Endothelial cell of umbilical vein (primary cell): ENCODE measurements at regions not wholly inside any gene's neighbourhood (a gene's known extent, or its start where the extent isn't known, plus 50 kb on each side); places are given as distances from the start of the nearest gene placed in this dataset.

Experiments
- BruUV-seq: library from RNA; stranded (reverse); fragments of 400-500 nt; replicated peaks from 2 replicates; lab custom pipeline; 2021; lab: Mats Ljungman, UMichigan
- CTCF ChIA-PET: fragments of 300-600, 350-600 bp; sonication (Branson Sonifier 250); formaldehyde crosslinking; loops from one replicate; lab custom pipeline; 2021; ENCODE audit warnings: antibody characterized with exemption, inconsistent platforms; lab: Charles Lee
- POLR2A ChIA-PET: fragments of 300-600, 350-600 bp; sonication (Branson Sonifier 250); formaldehyde crosslinking; loops from one replicate; lab custom pipeline; 2021; ENCODE audit warnings: antibody characterized with exemption, inconsistent platforms; lab: Charles Lee
- DNase-seq: peaks from one replicate; pipeline ENCODE4 v3.0.0-alpha.2; 2011; ENCODE audit warnings: low read depth, low spot score
- FAIRE-seq: peaks from 2 replicates; lab custom pipeline; 2011; peaks lifted over from hg19 to GRCh38; lab: Jason Lieb, UNC
- H2AFZ ChIP-seq: 2 replicates; pipeline ENCODE4 v1.6.0; 2012; ENCODE audit warnings: low read depth, low read length, control low read depth, inconsistent platforms
- H3K27ac ChIP-seq: 2 replicates; pipeline ENCODE4 v1.5.1; 2011; ENCODE audit warnings: low read depth, mild to moderate bottlenecking, control low read depth, low read length, moderate library complexity; ENCODE audit not compliant: insufficient read depth
- H3K27me3 ChIP-seq, 2 experiments: 2 replicates each; pipeline versions ENCODE4 v1.6.0 to v1.6.1; 2011; ENCODE audit warnings: low read length in 2 of 2, mixed read lengths in 1 of 2; ENCODE audit not compliant: control insufficient read depth in 2 of 2, insufficient read depth in 2 of 2
- H3K36me3 ChIP-seq, 2 experiments: 2 replicates in 1 of 2; 3 replicates in 1 of 2; pipeline ENCODE4 v1.5.1; 2011; ENCODE audit warnings: low read length in 2 of 2, mild to moderate bottlenecking in 1 of 2, moderate library complexity in 1 of 2; ENCODE audit not compliant: control insufficient read depth in 2 of 2, insufficient read depth in 2 of 2; ENCODE audit errors: extremely low read depth in 1 of 2
- H3K4me1 ChIP-seq: 3 replicates; pipeline ENCODE4 v1.5.1; 2011; ENCODE audit warnings: mild to moderate bottlenecking, low read length; ENCODE audit not compliant: control insufficient read depth, insufficient read depth; ENCODE audit errors: extremely low read depth
- H3K4me2 ChIP-seq: 2 replicates; pipeline ENCODE4 v1.6.1; 2011; ENCODE audit warnings: low read length, control low read depth, mixed read lengths; ENCODE audit not compliant: insufficient read depth
- H3K4me3 ChIP-seq, 3 experiments: fragments of 200-600 bp in 1 of 3; sonication (generic), shearing (Covaris generic) in 1 of 3; replicated peaks in 1 of 3; 2 replicates each; pipeline ENCODE4 v1.5.1; 2011 to 2016; ENCODE audit warnings: control low read depth in 3 of 3, low read length in 3 of 3, mild to moderate bottlenecking in 2 of 3, inconsistent platforms in 1 of 3, low read depth in 1 of 3, moderate library complexity in 1 of 3; ENCODE audit not compliant: insufficient read depth in 1 of 3
- H3K79me2 ChIP-seq: 2 replicates; pipeline ENCODE4 v1.6.0; 2012; ENCODE audit warnings: low read length, inconsistent platforms; ENCODE audit not compliant: control insufficient read depth, insufficient read depth
- H3K9ac ChIP-seq: replicated peaks from 2 replicates; pipeline ENCODE3; 2011; ENCODE audit warnings: low read length, control low read depth; ENCODE audit not compliant: insufficient read depth; ENCODE audit errors: extremely low read depth
- H3K9me1 ChIP-seq: replicated peaks from 3 replicates; pipeline ENCODE4 v1.6.0; 2011; ENCODE audit warnings: mild to moderate bottlenecking, low read length; ENCODE audit not compliant: control insufficient read depth, insufficient read depth; ENCODE audit errors: extremely low read depth
- H3K9me3 ChIP-seq: replicated peaks from 2 replicates; pipeline ENCODE4 v1.5.1; 2012; ENCODE audit warnings: low read length, inconsistent platforms; ENCODE audit not compliant: control insufficient read depth, insufficient read depth
- H4K20me1 ChIP-seq: replicated peaks from 2 replicates; pipeline ENCODE3; 2011; ENCODE audit warnings: mild to moderate bottlenecking, low read length; ENCODE audit not compliant: control insufficient read depth, insufficient read depth; ENCODE audit errors: extremely low read depth
- EZH2 ChIP-seq: IDR thresholded peaks from 2 replicates; pipeline ENCODE4 v1.6.1; 2012; ENCODE audit warnings: borderline replicate concordance, low read depth, mild to moderate bottlenecking, moderate library complexity, low read length, inconsistent platforms; ENCODE audit not compliant: severe bottlenecking
- FOS ChIP-seq: IDR thresholded peaks from 2 replicates; pipeline ENCODE4 v1.6.1; 2011; ENCODE audit warnings: mild to moderate bottlenecking, low read length, moderate library complexity, borderline replicate concordance; ENCODE audit not compliant: insufficient read depth
- GATA2 ChIP-seq: IDR thresholded peaks from 2 replicates; pipeline ENCODE4 v1.7.0; 2011; ENCODE audit warnings: low read depth, mild to moderate bottlenecking, moderate library complexity, mixed read lengths, low read length; ENCODE audit not compliant: insufficient read length, insufficient read depth
- JUN ChIP-seq: IDR thresholded peaks from 2 replicates; pipeline ENCODE4 v1.6.1; 2011; ENCODE audit warnings: borderline replicate concordance, low read depth; ENCODE audit not compliant: insufficient read length, insufficient read depth
- MYC ChIP-seq: IDR thresholded peaks from one replicate; pipeline ENCODE4 v1.6.1; 2011; ENCODE audit warnings: mild to moderate bottlenecking, low read depth, low read length
- POLR2A ChIP-seq: IDR thresholded peaks from 2 replicates; pipeline ENCODE4 v1.6.1; 2012; ENCODE audit warnings: low read depth, mild to moderate bottlenecking, control low read depth, low read length
- POLR2AphosphoS5 ChIP-seq: IDR thresholded peaks from 2 replicates; pipeline ENCODE4 v1.6.1; 2012; ENCODE audit warnings: low read depth, mild to moderate bottlenecking, control low read depth, low read length, moderate library complexity; ENCODE audit not compliant: insufficient read depth
- dilution Hi-C: fragments of 300-500 bp; cut with MboI; formaldehyde crosslinking; loops from one replicate; pipeline ENCODE4 v1.15.0; 2019; ENCODE audit warnings: low sequenced_read_pairs; ENCODE audit not compliant: extremely low pct_ligation_motif_present
- intact Hi-C: fragments of 100-400 bp; cut with micrococcal nuclease; formaldehyde crosslinking; loops from one replicate; pipeline ENCODE4 v1.10.0; 2022
- TF ChIP-seq, protein P1 (sequence below): IDR thresholded peaks from 2 replicates; pipeline ENCODE4 v1.6.1; 2011; ENCODE audit not compliant: insufficient read depth, insufficient read length
- TF ChIP-seq, protein P2 (sequence below), 2 donors: IDR thresholded peaks; 1 replicate in 1 of 2; 2 replicates in 1 of 2; pipeline ENCODE4 v1.5.1; 2011; ENCODE audit warnings: low read length in 2 of 2, mild to moderate bottlenecking in 2 of 2, moderate library complexity in 2 of 2, control low read depth in 1 of 2, inconsistent platforms in 1 of 2, low read depth in 1 of 2; ENCODE audit not compliant: insufficient read depth in 1 of 2; ENCODE audit errors: extremely low read depth in 1 of 2

DNA sequence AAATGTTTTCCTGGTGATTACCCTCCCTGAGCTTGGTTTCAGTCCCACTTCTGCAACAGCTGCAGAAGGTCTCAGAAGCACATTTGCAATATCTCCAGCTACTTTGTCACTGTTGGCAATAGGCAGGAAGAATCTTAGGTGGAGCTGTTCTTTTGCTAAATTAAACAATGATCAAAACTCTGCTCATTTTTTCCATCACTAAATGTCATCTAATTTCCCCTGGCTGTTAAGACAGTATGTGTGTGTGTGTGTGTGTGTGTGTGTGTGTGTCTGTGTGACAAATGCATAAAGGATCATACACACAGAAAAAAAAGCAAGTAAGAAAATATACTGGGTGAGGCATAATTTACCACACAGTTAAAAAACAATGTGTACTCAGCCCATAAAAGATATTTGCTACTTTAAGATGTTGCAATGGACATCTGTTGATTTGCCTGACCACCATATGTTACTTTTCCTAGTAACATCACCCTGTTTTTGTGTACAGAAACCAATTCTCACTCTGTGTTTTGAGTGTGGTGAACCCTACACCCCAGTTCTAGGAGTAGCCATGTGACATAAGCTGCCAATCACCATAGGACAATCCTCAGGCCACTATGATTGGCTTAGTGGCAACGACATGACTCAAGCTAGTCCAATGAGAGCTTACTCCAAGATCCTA lies 572.6 kb upstream of the CLINT1 start:
- no peak overlapping the region for H3K4me3 ChIP-seq
- no peaks in the 10 kb centered on the region for H3K9me3 ChIP-seq
- no TSS peak for BruUV-seq
- POLR2A ChIA-PET = no interaction called here
- H3K79me2 ChIP-seq = no peaks in the 10 kb centered on the region
- no peaks in the 10 kb centered on the region for H4K20me1 ChIP-seq
- DNase-seq (no peak), FAIRE-seq (no peak)
- no peaks in the 10 kb centered on the region for H3K9me1 ChIP-seq
- no peaks in the 10 kb centered on the region for H3K4me1 ChIP-seq
- TF ChIP-seq FOS (no peak), GATA2 (no peak), EZH2 (no peak), POLR2AphosphoS5 (no peak), MYC (no peak), POLR2A (no peak), JUN (no peak)
- TF ChIP-seq, protein P1, sequence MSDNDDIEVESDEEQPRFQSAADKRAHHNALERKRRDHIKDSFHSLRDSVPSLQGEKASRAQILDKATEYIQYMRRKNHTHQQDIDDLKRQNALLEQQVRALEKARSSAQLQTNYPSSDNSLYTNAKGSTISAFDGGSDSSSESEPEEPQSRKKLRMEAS = no peak
- TF ChIP-seq, protein P2, sequence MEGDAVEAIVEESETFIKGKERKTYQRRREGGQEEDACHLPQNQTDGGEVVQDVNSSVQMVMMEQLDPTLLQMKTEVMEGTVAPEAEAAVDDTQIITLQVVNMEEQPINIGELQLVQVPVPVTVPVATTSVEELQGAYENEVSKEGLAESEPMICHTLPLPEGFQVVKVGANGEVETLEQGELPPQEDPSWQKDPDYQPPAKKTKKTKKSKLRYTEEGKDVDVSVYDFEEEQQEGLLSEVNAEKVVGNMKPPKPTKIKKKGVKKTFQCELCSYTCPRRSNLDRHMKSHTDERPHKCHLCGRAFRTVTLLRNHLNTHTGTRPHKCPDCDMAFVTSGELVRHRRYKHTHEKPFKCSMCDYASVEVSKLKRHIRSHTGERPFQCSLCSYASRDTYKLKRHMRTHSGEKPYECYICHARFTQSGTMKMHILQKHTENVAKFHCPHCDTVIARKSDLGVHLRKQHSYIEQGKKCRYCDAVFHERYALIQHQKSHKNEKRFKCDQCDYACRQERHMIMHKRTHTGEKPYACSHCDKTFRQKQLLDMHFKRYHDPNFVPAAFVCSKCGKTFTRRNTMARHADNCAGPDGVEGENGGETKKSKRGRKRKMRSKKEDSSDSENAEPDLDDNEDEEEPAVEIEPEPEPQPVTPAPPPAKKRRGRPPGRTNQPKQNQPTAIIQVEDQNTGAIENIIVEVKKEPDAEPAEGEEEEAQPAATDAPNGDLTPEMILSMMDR (IDR thresholded peaks at IDR 0.05; ENCODE audit: extremely low read depth in 1 of 2, insufficient read depth in 1 of 2, low read depth in 1 of 2, low read length in 2 of 2) = no peak
- intact Hi-C loops (no loop called here), dilution Hi-C loops (no loop called here)
- no peaks in the 10 kb centered on the region for H3K36me3 ChIP-seq
- H3K27me3 ChIP-seq = peaks cover 0 to 3% of the 10 kb centered on the region in 2 experiments
- no peak overlapping the region for H3K4me2 ChIP-seq
- CTCF ChIA-PET = interaction anchor here (1.0 to 1.5 kb wide), 2 partner anchors 10 to 356 kb away, joined by 3 to 4 read pairs; no protein-coding TSS in a partner anchor
- no peak overlapping the region for H2AFZ ChIP-seq
- H3K9ac ChIP-seq = no peak overlapping the region
- H3K27ac ChIP-seq = no peak overlapping the region
